ENCODE measurements at regions not wholly inside any gene's neighbourhood (a gene's known extent, or its start where the extent isn't known, plus 50 kb on each side); places are given as distances from the start of the nearest gene placed in this dataset.

GRCh38 chr10:128609460-128609859 lies 483.2 kb upstream of the MKI67 start:
- intact Hi-C loops (cut with micrococcal nuclease): no loop called here
- H3K36me3 Mint-ChIP-seq: no peaks in the 10 kb centered on the region
- no peak for DNase-seq
- H3K4me3 Mint-ChIP-seq: no peak overlapping the region
- Histone ChIP-seq H3K9me3 (ENCODE audit: control insufficient read depth in 1 of 2, low read length in 2 of 2) (no peaks in the 10 kb centered on the region), H3K4me3 (ENCODE audit: low read length in 2 of 2) (no peak overlapping the region), H3K27me3 (ENCODE audit: insufficient read depth, low read length) (no peaks in the 10 kb centered on the region), H3K4me1 (ENCODE audit: insufficient read depth, low read length) (no peaks in the 10 kb centered on the region), H3K36me3 (ENCODE audit: insufficient read depth, low read length) (no peaks in the 10 kb centered on the region), H3K27ac (ENCODE audit: low read depth, low read length) (no peak overlapping the region)
- peaks cover 0 to 6% (median 0%) of the 10 kb centered on the region in 8 donors for H3K9me3 Mint-ChIP-seq
- no peaks in the 10 kb centered on the region for H3K4me1 Mint-ChIP-seq
- ChIA-PET POLR2A (ENCODE audit: partially characterized antibody) (no interaction called here), CTCF (ENCODE audit: partially characterized antibody) (no interaction called here)
- H3K27me3 Mint-ChIP-seq: no peaks in the 10 kb centered on the region
- no peak overlapping the region for H3K27ac Mint-ChIP-seq

GRCh38 chr10:128610113-128610512 lies 483.9 kb upstream of the MKI67 start:
- no peaks in the 10 kb centered on the region for H3K27me3 Mint-ChIP-seq
- no peak overlapping the region for H3K27ac ChIP-seq (ENCODE audit: low read depth, low read length)
- CTCF ChIA-PET (ENCODE audit: partially characterized antibody): no interaction called here
- H3K4me3 ChIP-seq (ENCODE audit: low read length in 2 of 2): no peak overlapping the region
- H3K4me1 ChIP-seq (ENCODE audit: insufficient read depth, low read length): no peaks in the 10 kb centered on the region
- POLR2A ChIA-PET (ENCODE audit: partially characterized antibody): no interaction called here
- H3K9me3 ChIP-seq (ENCODE audit: control insufficient read depth in 1 of 2, low read length in 2 of 2): no peaks in the 10 kb centered on the region
- H3K27ac Mint-ChIP-seq: no peak overlapping the region
- DNase-seq: no peak
- H3K9me3 Mint-ChIP-seq: peaks cover 0 to 6% (median 0%) of the 10 kb centered on the region in 8 donors
- H3K4me3 Mint-ChIP-seq: no peak overlapping the region
- H3K4me1 Mint-ChIP-seq: no peaks in the 10 kb centered on the region
- no peaks in the 10 kb centered on the region for H3K27me3 ChIP-seq (ENCODE audit: insufficient read depth, low read length)
- intact Hi-C loops (cut with micrococcal nuclease): no loop called here
- no peaks in the 10 kb centered on the region for H3K36me3 Mint-ChIP-seq
- H3K36me3 ChIP-seq (ENCODE audit: insufficient read depth, low read length): no peaks in the 10 kb centered on the region

- Mint-ChIP-seq H3K27me3 (no peaks in the 10 kb centered on the region), H3K27ac (no peak overlapping the region), H3K9me3 (peaks cover 0 to 6% (median 0%) of the 10 kb centered on the region in 8 donors), H3K4me3 (no peak overlapping the region), H3K36me3 (no peaks in the 10 kb centered on the region), H3K4me1 (no peaks in the 10 kb centered on the region)
- no peaks in the 10 kb centered on the region for H3K27me3 ChIP-seq (ENCODE audit: insufficient read depth, low read length)
- H3K9me3 ChIP-seq (ENCODE audit: control insufficient read depth in 1 of 2, low read length in 2 of 2): no peaks in the 10 kb centered on the region
- H3K36me3 ChIP-seq (ENCODE audit: insufficient read depth, low read length): no peaks in the 10 kb centered on the region
- POLR2A ChIA-PET (ENCODE audit: partially characterized antibody): no interaction called here
- H3K27ac ChIP-seq (ENCODE audit: low read depth, low read length): no peak overlapping the region
- CTCF ChIA-PET (ENCODE audit: partially characterized antibody): no interaction called here
- no peak overlapping the region for H3K4me3 ChIP-seq (ENCODE audit: low read length in 2 of 2)
- intact Hi-C loops (cut with micrococcal nuclease): no loop called here
- no peaks in the 10 kb centered on the region for H3K4me1 ChIP-seq (ENCODE audit: insufficient read depth, low read length)
- no peak for DNase-seq
Observed at GRCh38 chr10:128612195-128612594, 486.0 kb upstream of the MKI67 start.

GRCh38 chr10:128612631-128613030 lies 486.4 kb upstream of the MKI67 start:
- DNase-seq: no peak
- H3K27me3 Mint-ChIP-seq: no peaks in the 10 kb centered on the region
- POLR2A ChIA-PET (ENCODE audit: partially characterized antibody): no interaction called here
- intact Hi-C loops (cut with micrococcal nuclease): no loop called here
- Histone ChIP-seq H3K27ac (ENCODE audit: low read depth, low read length) (no peak overlapping the region), H3K4me3 (ENCODE audit: low read length in 2 of 2) (no peak overlapping the region), H3K27me3 (ENCODE audit: insufficient read depth, low read length) (no peaks in the 10 kb centered on the region), H3K9me3 (ENCODE audit: control insufficient read depth in 1 of 2, low read length in 2 of 2) (no peaks in the 10 kb centered on the region), H3K36me3 (ENCODE audit: insufficient read depth, low read length) (no peaks in the 10 kb centered on the region), H3K4me1 (ENCODE audit: insufficient read depth, low read length) (no peaks in the 10 kb centered on the region)
- H3K27ac Mint-ChIP-seq: no peak overlapping the region
- H3K4me3 Mint-ChIP-seq: no peak overlapping the region
- CTCF ChIA-PET (ENCODE audit: partially characterized antibody): no interaction called here
- H3K9me3 Mint-ChIP-seq: peaks cover 0 to 6% (median 0%) of the 10 kb centered on the region in 8 donors
- no peaks in the 10 kb centered on the region for H3K36me3 Mint-ChIP-seq
- H3K4me1 Mint-ChIP-seq: no peaks in the 10 kb centered on the region

- no peaks in the 10 kb centered on the region for H3K9me3 ChIP-seq (ENCODE audit: control insufficient read depth in 1 of 2, low read length in 2 of 2)
- H3K27ac ChIP-seq (ENCODE audit: low read depth, low read length): no peak overlapping the region
- ChIA-PET POLR2A (ENCODE audit: partially characterized antibody) (no interaction called here), CTCF (ENCODE audit: partially characterized antibody) (no interaction called here)
- Mint-ChIP-seq H3K27ac (no peak overlapping the region), H3K4me1 (no peaks in the 10 kb centered on the region), H3K27me3 (no peaks in the 10 kb centered on the region), H3K9me3 (peaks cover 0 to 6% (median 0%) of the 10 kb centered on the region in 8 donors), H3K36me3 (no peaks in the 10 kb centered on the region), H3K4me3 (no peak overlapping the region)
- intact Hi-C loops (cut with micrococcal nuclease): no loop called here
- no peaks in the 10 kb centered on the region for H3K4me1 ChIP-seq (ENCODE audit: insufficient read depth, low read length)
- no peak overlapping the region for H3K4me3 ChIP-seq (ENCODE audit: low read length in 2 of 2)
- DNase-seq: no peak
- no peaks in the 10 kb centered on the region for H3K27me3 ChIP-seq (ENCODE audit: insufficient read depth, low read length)
- no peaks in the 10 kb centered on the region for H3K36me3 ChIP-seq (ENCODE audit: insufficient read depth, low read length)
Observed at GRCh38 chr10:128614016-128614605, 487.9 kb upstream of the MKI67 start.

- Mint-ChIP-seq H3K4me3 (no peak overlapping the region), H3K27ac (no peak overlapping the region), H3K27me3 (no peaks in the 10 kb centered on the region), H3K36me3 (no peaks in the 10 kb centered on the region), H3K9me3 (peaks cover 0 to 6% (median 0%) of the 10 kb centered on the region in 8 donors), H3K4me1 (no peaks in the 10 kb centered on the region)
- ChIA-PET POLR2A (ENCODE audit: partially characterized antibody) (no interaction called here), CTCF (ENCODE audit: partially characterized antibody) (no interaction called here)
- H3K4me1 ChIP-seq (ENCODE audit: insufficient read depth, low read length): no peaks in the 10 kb centered on the region
- no peaks in the 10 kb centered on the region for H3K27me3 ChIP-seq (ENCODE audit: insufficient read depth, low read length)
- no peaks in the 10 kb centered on the region for H3K9me3 ChIP-seq (ENCODE audit: control insufficient read depth in 1 of 2, low read length in 2 of 2)
- no peak for DNase-seq
- H3K36me3 ChIP-seq (ENCODE audit: insufficient read depth, low read length): no peaks in the 10 kb centered on the region
- no peak overlapping the region for H3K27ac ChIP-seq (ENCODE audit: low read depth, low read length)
- intact Hi-C loops (cut with micrococcal nuclease): no loop called here
- no peak overlapping the region for H3K4me3 ChIP-seq (ENCODE audit: low read length in 2 of 2)
Observed at GRCh38 chr10:128614802-128615553, 488.8 kb upstream of the MKI67 start.

- no peak overlapping the region for H3K27ac Mint-ChIP-seq
Observed at GRCh38 chr10:128617532-128617931, 491.3 kb upstream of the MKI67 start.

More at GRCh38 chr10:128617532-128617931, 491.3 kb upstream of the MKI67 start:
- ChIA-PET POLR2A (ENCODE audit: partially characterized antibody) (no interaction called here), CTCF (ENCODE audit: partially characterized antibody) (no interaction called here)
- DNase-seq: no peak
- Histone ChIP-seq H3K27me3 (ENCODE audit: insufficient read depth, low read length) (no peaks in the 10 kb centered on the region), H3K9me3 (ENCODE audit: control insufficient read depth in 1 of 2, low read length in 2 of 2) (no peaks in the 10 kb centered on the region), H3K27ac (ENCODE audit: low read depth, low read length) (no peak overlapping the region), H3K4me1 (ENCODE audit: insufficient read depth, low read length) (no peaks in the 10 kb centered on the region), H3K36me3 (ENCODE audit: insufficient read depth, low read length) (no peaks in the 10 kb centered on the region), H3K4me3 (ENCODE audit: low read length in 2 of 2) (no peak overlapping the region)
- Mint-ChIP-seq H3K4me1 (no peaks in the 10 kb centered on the region), H3K36me3 (no peaks in the 10 kb centered on the region), H3K4me3 (no peak overlapping the region), H3K9me3 (peaks cover 0 to 6% (median 0%) of the 10 kb centered on the region in 8 donors), H3K27me3 (no peaks in the 10 kb centered on the region)
- intact Hi-C loops (cut with micrococcal nuclease): no loop called here

All from CD4-positive, alpha-beta memory T cell (primary cell).